BJ (cell line): ENCODE measurements at regions not wholly inside any gene's neighbourhood (a gene's known extent, or its start where the extent isn't known, plus 50 kb on each side); places are given as distances from the start of the nearest gene placed in this dataset.

Experiments
- CTCF ChIA-PET: fragments of 350-600 bp; formaldehyde crosslinking; extraction: SDS; loops from one replicate; lab custom pipeline; 2021; ENCODE audit warnings: antibody characterized with exemption, inconsistent platforms; lab: Yijun Ruan, JAX
- POLR2A ChIA-PET: fragments of 300-600 bp; sonication (Branson Sonifier 250); formaldehyde crosslinking; extraction: SDS; loops from one replicate; lab custom pipeline; 2021; ENCODE audit warnings: antibody characterized with exemption; lab: Charles Lee
- DNase-seq: peaks from one replicate; pipeline ENCODE4 v3.0.0-alpha.2; 2011; ENCODE audit warnings: low read depth
- H3K27me3 ChIP-seq: 2 replicates; pipeline ENCODE4 v1.6.0; 2011; ENCODE audit warnings: low read length; ENCODE audit not compliant: control insufficient read depth, insufficient read depth
- H3K36me3 ChIP-seq: 2 replicates; pipeline ENCODE4 v1.5.1; 2011; ENCODE audit warnings: low read length; ENCODE audit not compliant: control insufficient read depth, insufficient read depth
- H3K4me3 ChIP-seq: 2 replicates; pipeline ENCODE4 v1.5.1; 2011; ENCODE audit warnings: low read depth, mild to moderate bottlenecking, control low read depth, low read length
- TF ChIP-seq, protein P1 (sequence below): IDR thresholded peaks from 2 replicates; pipeline ENCODE4 v1.5.1; 2011; ENCODE audit warnings: low read depth, mild to moderate bottlenecking, control low read depth, inconsistent platforms, low read length, moderate library complexity; ENCODE audit not compliant: insufficient read depth

DNA sequence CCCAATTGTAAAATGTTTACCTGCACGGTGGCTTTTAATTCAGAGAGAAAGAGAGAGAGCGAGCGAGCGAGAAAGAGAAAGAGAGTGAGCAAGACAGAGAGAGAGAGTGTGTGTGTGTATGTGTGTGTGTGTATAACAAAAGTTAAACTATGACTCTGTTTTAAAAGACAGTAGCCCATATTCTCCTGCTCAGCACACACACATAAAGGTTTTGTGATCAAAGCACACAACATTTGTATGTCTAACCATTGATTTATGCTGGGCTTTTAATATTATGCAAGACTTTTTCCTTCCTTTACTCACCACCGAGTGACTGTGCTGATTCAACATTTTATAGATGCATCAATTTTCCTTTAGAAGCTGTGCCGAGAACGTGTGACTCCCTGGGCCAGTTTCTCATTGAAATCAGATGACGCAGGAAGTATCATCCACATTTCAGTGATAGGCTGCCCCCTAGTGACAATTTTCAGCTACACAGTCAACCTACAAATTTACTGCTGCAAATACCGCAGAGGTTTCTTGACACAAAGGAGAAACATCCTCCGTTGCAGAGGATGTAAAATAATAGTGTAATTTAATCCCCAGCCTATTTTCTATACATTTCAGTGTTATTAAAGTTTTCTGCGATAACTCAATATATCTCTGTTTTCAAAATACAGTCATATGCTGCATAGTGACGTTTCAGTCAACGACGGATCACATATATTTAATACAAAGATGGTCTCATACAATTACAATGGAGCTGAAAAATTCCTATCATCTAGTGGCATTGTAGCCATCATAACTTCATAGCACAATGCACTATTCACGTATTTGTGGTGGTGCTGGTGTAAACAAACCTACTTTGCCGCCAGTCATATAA is 165.9 kb upstream of the TANK start:
- ChIA-PET POLR2A (interaction anchor here (0.7 kb wide), 1 partner anchor 1119 kb away, joined by 3 read pairs; no protein-coding TSS in a partner anchor), CTCF (interaction anchor here (0.7 to 7.2 kb wide), 29 partner anchors 9 to 1196 kb away, joined by 3 to 43 read pairs (median 4); no protein-coding TSS in a partner anchor)

GRCh38 chr2:160996584-160996983 is 163.6 kb upstream of the TANK start:
- Histone ChIP-seq H3K27me3 (no peaks in the 10 kb centered on the region), H3K36me3 (no peaks in the 10 kb centered on the region), H3K4me3 (no peak overlapping the region)
- DNase-seq: no peak
- TF ChIP-seq, protein P1, sequence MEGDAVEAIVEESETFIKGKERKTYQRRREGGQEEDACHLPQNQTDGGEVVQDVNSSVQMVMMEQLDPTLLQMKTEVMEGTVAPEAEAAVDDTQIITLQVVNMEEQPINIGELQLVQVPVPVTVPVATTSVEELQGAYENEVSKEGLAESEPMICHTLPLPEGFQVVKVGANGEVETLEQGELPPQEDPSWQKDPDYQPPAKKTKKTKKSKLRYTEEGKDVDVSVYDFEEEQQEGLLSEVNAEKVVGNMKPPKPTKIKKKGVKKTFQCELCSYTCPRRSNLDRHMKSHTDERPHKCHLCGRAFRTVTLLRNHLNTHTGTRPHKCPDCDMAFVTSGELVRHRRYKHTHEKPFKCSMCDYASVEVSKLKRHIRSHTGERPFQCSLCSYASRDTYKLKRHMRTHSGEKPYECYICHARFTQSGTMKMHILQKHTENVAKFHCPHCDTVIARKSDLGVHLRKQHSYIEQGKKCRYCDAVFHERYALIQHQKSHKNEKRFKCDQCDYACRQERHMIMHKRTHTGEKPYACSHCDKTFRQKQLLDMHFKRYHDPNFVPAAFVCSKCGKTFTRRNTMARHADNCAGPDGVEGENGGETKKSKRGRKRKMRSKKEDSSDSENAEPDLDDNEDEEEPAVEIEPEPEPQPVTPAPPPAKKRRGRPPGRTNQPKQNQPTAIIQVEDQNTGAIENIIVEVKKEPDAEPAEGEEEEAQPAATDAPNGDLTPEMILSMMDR: no peak
- CTCF ChIA-PET: interaction anchor here (1.2 to 7.2 kb wide), 3 partner anchors 8 to 887 kb away, joined by 3 to 43 read pairs (median 5); no protein-coding TSS in a partner anchor
- POLR2A ChIA-PET: no interaction called here

More for the DNA sequence above, 165.9 kb upstream of the TANK start:
- Histone ChIP-seq H3K36me3 (no peaks in the 10 kb centered on the region), H3K4me3 (no peak overlapping the region), H3K27me3 (no peaks in the 10 kb centered on the region)
- DNase-seq: peak; percentile 82
- TF ChIP-seq, protein P1: peak; percentile 74

- ChIA-PET POLR2A (interaction anchor here (0.6 kb wide), 1 partner anchor 1787 kb away, joined by 3 read pairs; no protein-coding TSS in a partner anchor), CTCF (interaction anchor here (0.6 to 2.4 kb wide), 19 partner anchors 8 to 895 kb away, joined by 3 to 18 read pairs (median 4); no protein-coding TSS in a partner anchor)
- Histone ChIP-seq H3K27me3 (no peaks in the 10 kb centered on the region), H3K36me3 (no peaks in the 10 kb centered on the region), H3K4me3 (no peak overlapping the region)
- TF ChIP-seq, protein P1: peak; percentile 54
- DNase-seq: no peak
These were observed 155.8 kb upstream of the TANK start for GRCh38 chr2:161004379-161004778.

- Histone ChIP-seq H3K36me3 (no peaks in the 10 kb centered on the region), H3K4me3 (no peak overlapping the region), H3K27me3 (no peaks in the 10 kb centered on the region)
- POLR2A ChIA-PET: no interaction called here
- no peak for DNase-seq
- CTCF ChIA-PET: interaction anchor here (0.7 to 2.4 kb wide), 16 partner anchors 10 to 895 kb away, joined by 3 to 18 read pairs (median 6); no protein-coding TSS in a partner anchor
- TF ChIP-seq, protein P1: no peak
These were observed 155.1 kb upstream of the TANK start for GRCh38 chr2:161005170-161005569.

DNA sequence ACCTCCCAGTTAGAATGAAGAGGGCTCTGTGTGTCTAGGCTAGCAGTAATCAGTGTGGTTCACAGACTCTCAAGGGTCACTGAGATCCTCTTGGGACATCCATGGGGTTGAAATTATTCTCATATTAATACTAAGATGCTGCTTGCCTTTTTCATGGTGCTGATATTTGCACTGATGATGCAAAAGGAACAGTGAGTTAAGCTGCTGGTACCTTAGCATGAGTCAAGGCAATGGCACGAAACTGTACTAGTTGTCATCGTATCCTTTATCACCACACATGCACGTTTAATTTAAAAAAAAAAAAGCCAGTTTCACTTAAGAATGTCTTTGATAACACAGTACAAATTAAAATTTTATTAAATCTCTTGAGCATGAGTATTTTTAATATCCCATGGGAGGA is 151.9 kb upstream of the TANK start:
- H3K27me3 ChIP-seq: peaks cover 1% of the 10 kb centered on the region; the same call in 1 of the 2 replicates
- no peaks in the 10 kb centered on the region for H3K36me3 ChIP-seq
- TF ChIP-seq, protein P1: no peak
- ChIA-PET CTCF (interaction anchor here (1.7 kb wide), 1 partner anchor 55 kb away, joined by 5 read pairs; no protein-coding TSS in a partner anchor), POLR2A (no interaction called here)
- no peak for DNase-seq
- H3K4me3 ChIP-seq: no peak overlapping the region
